Heart right ventricle (tissue), 16 donors: ENCODE measurements at regions not wholly inside any gene's neighbourhood (a gene's known extent, or its start where the extent isn't known, plus 50 kb on each side); places are given as distances from the start of the nearest gene placed in this dataset.

ENCODE experiments used
- ATAC-seq, 8 donors: fragments of 200-7000 bp; cut with Tn5 transposase; one replicate each; pipeline ENCODE4 v1.9.1; 2020; ENCODE audit warnings: mild to moderate bottlenecking in 8 of 8, moderate library complexity in 8 of 8, moderate number of reproducible peaks in 1 of 8
- DNase-seq, 2 donors: peaks; one replicate each; pipeline ENCODE4 v3.0.0-alpha.2; 2020
- H3K27ac ChIP-seq, 10 donors: fragments of 200-600 bp; sonication (generic) in 2 of 10; one replicate each; pipeline versions ENCODE4 v1.5.0 to v1.8.0; 2020 to 2022; ENCODE audit warnings: mild to moderate bottlenecking in 3 of 10
- H3K27me3 ChIP-seq, 7 donors: fragments of 200-600 bp; one replicate each; pipeline ENCODE4 v1.8.0; 2021 to 2022; ENCODE audit warnings: mild to moderate bottlenecking in 2 of 7
- H3K36me3 ChIP-seq, 9 donors: fragments of 200-600 bp; sonication (generic) in 1 of 9; one replicate each; pipeline versions ENCODE4 v1.5.0 to v1.8.0; 2020 to 2022; ENCODE audit warnings: mild to moderate bottlenecking in 2 of 9
- H3K4me1 ChIP-seq, 9 donors: fragments of 200-600 bp; sonication (generic) in 1 of 9; one replicate each; pipeline versions ENCODE4 v1.5.0 to v1.8.0; 2020 to 2022; ENCODE audit warnings: mild to moderate bottlenecking in 4 of 9
- H3K4me3 ChIP-seq, 10 donors: fragments of 200-600 bp; sonication (generic) in 2 of 10; one replicate each; pipeline versions ENCODE4 v1.5.0 to v1.8.0; 2020 to 2022; ENCODE audit warnings: mild to moderate bottlenecking in 7 of 10, moderate library complexity in 2 of 10
- H3K9me3 ChIP-seq, 11 donors: fragments of 200-600 bp in 10 of 11; sonication (generic) in 2 of 11; one replicate each; pipeline versions ENCODE4 v1.5.0 to v1.8.0; 2013 to 2022; ENCODE audit warnings: mild to moderate bottlenecking in 2 of 11, control low read depth in 1 of 11, moderate library complexity in 1 of 11
- CTCF ChIP-seq, 9 donors: fragments of 200-600 bp; sonication (generic) in 2 of 9; IDR thresholded peaks; one replicate each; pipeline versions ENCODE4 v1.5.0 to v1.8.0; 2021 to 2022; ENCODE audit warnings: antibody characterized with exemption in 9 of 9, mild to moderate bottlenecking in 5 of 9, moderate library complexity in 1 of 9
- WGBS, 2 donors: extraction: QIAGEN DNeasy Blood & Tissue Kit; methylation state at CpG; one replicate each; pipeline ENCODE4 v1.1.7; 2013; ENCODE audit warnings: inconsistent platforms in 1 of 2; 5-methylcytosine and 5-hydroxymethylcytosine counted together
- intact Hi-C, 10 donors: fragments of 100-400 bp; cut with DNase I; formaldehyde crosslinking; loops; one replicate each; pipeline versions ENCODE4 v1.11.1 to v1.14.2; 2022
- donor health status: Arrhythmogenic right ventricular cardiomyopathy.
- donor health status: ischemic (EF 13 %, LVEDD 7.1; RV severe dilation, severe dysfunction).
- donor health status: healthy with polysubstance abuse.
- donor health status: DM: no; HTN: yes; CAD: no.
- donor health status: DM: no; HTN: no; CAD: no.
- donor health status: ischemic (EF 25% LVEDD 6.9; RV normal size, moderate dysfunction).
- donor health status: ischemic (EF 25% LVEDD 5.7; RV mildly dilated, moderate dysfunction).
- donor health status: healthy.
- donor health status: DM: yes; HTN: yes; CAD: no.
- donor health status: Ischemic cardiomyopathy.
- donor health status: ischemic (EF 35%, LVEDD 5.7; RV mildly dilated, moderate dysfunction).
- donor health status: nonischemic (EF 11% LVEDD 7.7; RV severe dilation, severe dysfunction).
- donor health status: DM: yes; HTN: yes; CAD: no.
- donor health status: PGD.
- donor health status: ischemic (EF 29% LVEDD 5.4; RV normal size, mild dysfunction).
- donor health status: nonischemic (EF 23%, LVEDD 6.1; RV moderate dilation, normal function).

- DNase-seq (no peak), ATAC-seq (no peak)
- Histone ChIP-seq H3K9me3 (no peaks in the 10 kb centered on the region), H3K4me3 (no peak overlapping the region), H3K27me3 (no peaks in the 10 kb centered on the region), H3K4me1 (no peaks in the 10 kb centered on the region), H3K27ac (no peak overlapping the region), H3K36me3 (no peaks in the 10 kb centered on the region)
- WGBS, 2 donors = 76 to 87% methylated on average over 3 of the region's 3 CpGs
- intact Hi-C loops = no loop called here
- TF ChIP-seq CTCF (IDR thresholded peaks at IDR 0.05) = no peak
Measured at GRCh38 chr1:216832192-216832591, 109.0 kb upstream of the ESRRG start.

DNA sequence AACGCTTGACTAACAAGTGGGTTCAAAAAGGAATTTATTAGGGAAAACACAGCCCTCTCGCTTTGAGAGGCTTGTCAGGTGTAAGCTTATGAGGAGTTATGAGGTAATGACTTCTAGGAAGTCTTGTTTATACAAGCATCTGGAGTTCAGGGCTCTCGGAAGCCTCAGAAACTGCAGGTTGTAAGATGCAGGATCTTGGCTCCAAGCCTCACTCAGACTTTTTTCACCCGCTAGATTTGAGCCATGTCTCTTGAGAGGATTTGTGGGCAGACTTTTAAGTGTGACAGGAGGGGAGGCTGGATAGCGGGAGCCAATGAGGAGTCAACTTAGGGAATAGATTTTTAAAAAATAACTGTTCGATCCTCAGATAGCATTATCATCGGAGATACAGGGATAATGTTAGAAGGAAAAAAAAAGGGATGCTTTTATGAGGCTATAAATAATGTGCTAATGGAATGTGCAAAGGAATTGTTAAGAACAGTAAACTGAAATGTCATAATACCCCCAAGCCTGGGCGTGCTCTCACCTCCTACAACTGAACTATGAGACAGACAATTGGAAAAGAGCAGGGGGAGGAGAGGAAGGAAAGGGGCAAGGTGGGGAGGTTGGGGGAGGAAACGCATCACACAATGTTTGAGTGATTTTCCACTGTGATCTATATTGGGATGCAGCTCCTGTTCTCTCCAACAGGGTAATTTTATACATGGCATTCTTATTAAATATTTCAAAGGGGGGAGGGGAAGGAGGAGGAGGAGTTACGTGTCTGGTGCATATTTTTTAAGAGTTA, 107.4 kb upstream of the ESRRG start:
- Histone ChIP-seq H3K4me3 (no peak overlapping the region), H3K9me3 (no peaks in the 10 kb centered on the region), H3K27ac (no peak overlapping the region), H3K27me3 (no peaks in the 10 kb centered on the region), H3K36me3 (no peaks in the 10 kb centered on the region), H3K4me1 (peaks cover 0 to 9% (median 0%) of the 10 kb centered on the region in 9 donors)
- DNase-seq (no peak), ATAC-seq (no peak)
- TF ChIP-seq CTCF (IDR thresholded peaks at IDR 0.05) = no peak
- 51 to 56% methylated on average over 10 of the region's 10 CpGs for WGBS, 2 donors
- intact Hi-C loops = no loop called here

DNA sequence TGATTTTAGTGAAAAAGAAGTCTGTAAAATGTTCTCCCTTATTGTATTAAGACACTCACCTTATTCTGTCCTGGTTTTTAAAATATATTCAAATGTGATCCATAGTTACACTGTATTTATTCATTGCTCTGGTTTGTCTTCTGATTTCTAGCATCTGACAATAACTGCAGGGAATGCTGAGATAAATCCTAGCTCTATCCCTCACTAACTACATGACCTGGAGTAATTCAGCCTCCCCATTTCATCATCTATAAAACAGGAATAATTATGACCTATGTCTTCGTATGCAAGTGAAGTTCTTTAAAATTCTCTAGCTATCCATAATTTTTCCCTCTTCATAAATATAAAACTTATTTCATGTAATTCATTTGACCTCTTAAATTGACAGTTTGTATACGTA, 104.0 kb upstream of the ESRRG start:
- ATAC-seq (no peak), DNase-seq (no peak)
- peaks cover 0 to 9% (median 0%) of the 10 kb centered on the region in 9 donors for H3K4me1 ChIP-seq
- no peaks in the 10 kb centered on the region for H3K36me3 ChIP-seq
- no peak for TF ChIP-seq CTCF (IDR thresholded peaks at IDR 0.05)
- intact Hi-C loops = no loop called here
- H3K27me3 ChIP-seq = no peaks in the 10 kb centered on the region
- H3K27ac ChIP-seq = no peak overlapping the region
- no peak overlapping the region for H3K4me3 ChIP-seq
- 93 to 97% methylated on average over 2 of the region's 2 CpGs for WGBS, 2 donors
- no peaks in the 10 kb centered on the region for H3K9me3 ChIP-seq

DNA sequence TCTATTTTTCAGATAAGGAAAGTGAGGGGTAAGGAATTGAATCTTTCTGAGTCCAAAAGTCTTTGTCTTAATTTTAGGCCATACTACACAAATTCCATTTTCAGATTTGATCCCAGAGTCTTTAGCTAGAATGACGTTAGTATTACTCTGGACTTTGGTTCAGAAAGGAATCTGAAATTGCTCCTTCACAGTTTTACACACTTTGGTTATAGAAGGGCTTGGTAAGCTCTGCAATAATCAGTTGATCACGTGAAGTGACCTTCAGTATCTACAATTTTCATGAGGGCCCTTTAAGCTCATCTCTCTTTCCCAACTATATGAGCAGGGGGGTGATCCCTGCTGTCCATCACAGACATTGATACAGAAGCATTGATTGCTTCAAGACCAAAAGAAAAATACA, 103.4 kb upstream of the ESRRG start:
- no peaks in the 10 kb centered on the region for H3K36me3 ChIP-seq
- DNase-seq = no peak
- H3K4me3 ChIP-seq = no peak overlapping the region
- H3K9me3 ChIP-seq = no peaks in the 10 kb centered on the region
- no peak overlapping the region for H3K27ac ChIP-seq
- peaks cover 0 to 9% (median 0%) of the 10 kb centered on the region in 9 donors for H3K4me1 ChIP-seq
- H3K27me3 ChIP-seq = no peaks in the 10 kb centered on the region
- no peak for ATAC-seq
- no peak for TF ChIP-seq CTCF (IDR thresholded peaks at IDR 0.05)
- intact Hi-C loops = no loop called here
- WGBS, 2 donors = 70 to 73% methylated on average over 2 of the region's 2 CpGs
